Heart left ventricle (tissue), 13 donors: ENCODE measurements at regions not wholly inside any gene's neighbourhood (a gene's known extent, or its start where the extent isn't known, plus 50 kb on each side); places are given as distances from the start of the nearest gene placed in this dataset.

Experiments used
- POLR2A ChIP-seq, 2 donors: fragments of 450-650 bp; IDR thresholded peaks; one replicate each; pipeline ENCODE4 v1.6.1; 2017; ENCODE audit warnings: antibody characterized with exemption in 2 of 2, mild to moderate bottlenecking in 2 of 2, moderate library complexity in 2 of 2
- TF ChIP-seq, protein P1 (sequence below), 12 donors: fragments of 200-600 bp; sonication (generic) in 4 of 12; IDR thresholded peaks; one replicate each; pipeline versions ENCODE4 v1.5.0 to v1.8.0; 2018 to 2022; ENCODE audit warnings: antibody characterized with exemption in 12 of 12, mild to moderate bottlenecking in 5 of 12
- donor health status: ischemic (EF 13 %, LVEDD 7.1; RV severe dilation, severe dysfunction).
- donor health status: DM: no; HTN: yes; CAD: no.
- donor health status: DM: no; HTN: no; CAD: no.
- donor health status: ischemic (EF 25% LVEDD 6.9; RV normal size, moderate dysfunction).
- donor health status: ischemic (EF 25% LVEDD 5.7; RV mildly dilated, moderate dysfunction).
- donor health status: ischemic (EF 35%, LVEDD 5.7; RV mildly dilated, moderate dysfunction).
- donor health status: nonischemic (EF 11% LVEDD 7.7; RV severe dilation, severe dysfunction).
- donor health status: DM: yes; HTN: yes; CAD: no.
- donor health status: PGD.
- donor health status: ischemic (EF 29% LVEDD 5.4; RV normal size, mild dysfunction).
- donor health status: nonischemic (EF 23%, LVEDD 6.1; RV moderate dilation, normal function).

- TF ChIP-seq, protein P1, sequence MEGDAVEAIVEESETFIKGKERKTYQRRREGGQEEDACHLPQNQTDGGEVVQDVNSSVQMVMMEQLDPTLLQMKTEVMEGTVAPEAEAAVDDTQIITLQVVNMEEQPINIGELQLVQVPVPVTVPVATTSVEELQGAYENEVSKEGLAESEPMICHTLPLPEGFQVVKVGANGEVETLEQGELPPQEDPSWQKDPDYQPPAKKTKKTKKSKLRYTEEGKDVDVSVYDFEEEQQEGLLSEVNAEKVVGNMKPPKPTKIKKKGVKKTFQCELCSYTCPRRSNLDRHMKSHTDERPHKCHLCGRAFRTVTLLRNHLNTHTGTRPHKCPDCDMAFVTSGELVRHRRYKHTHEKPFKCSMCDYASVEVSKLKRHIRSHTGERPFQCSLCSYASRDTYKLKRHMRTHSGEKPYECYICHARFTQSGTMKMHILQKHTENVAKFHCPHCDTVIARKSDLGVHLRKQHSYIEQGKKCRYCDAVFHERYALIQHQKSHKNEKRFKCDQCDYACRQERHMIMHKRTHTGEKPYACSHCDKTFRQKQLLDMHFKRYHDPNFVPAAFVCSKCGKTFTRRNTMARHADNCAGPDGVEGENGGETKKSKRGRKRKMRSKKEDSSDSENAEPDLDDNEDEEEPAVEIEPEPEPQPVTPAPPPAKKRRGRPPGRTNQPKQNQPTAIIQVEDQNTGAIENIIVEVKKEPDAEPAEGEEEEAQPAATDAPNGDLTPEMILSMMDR (IDR thresholded peaks at IDR 0.05), result no peak
- no peak for TF ChIP-seq POLR2A (IDR thresholded peaks at IDR 0.05)
Measured at GRCh38 chr5:118736396-118736795, 252.0 kb downstream of the DTWD2 start.
